ENCODE measurements at regions not wholly inside any gene's neighbourhood (a gene's known extent, or its start where the extent isn't known, plus 50 kb on each side); places are given as distances from the start of the nearest gene placed in this dataset.

DNA sequence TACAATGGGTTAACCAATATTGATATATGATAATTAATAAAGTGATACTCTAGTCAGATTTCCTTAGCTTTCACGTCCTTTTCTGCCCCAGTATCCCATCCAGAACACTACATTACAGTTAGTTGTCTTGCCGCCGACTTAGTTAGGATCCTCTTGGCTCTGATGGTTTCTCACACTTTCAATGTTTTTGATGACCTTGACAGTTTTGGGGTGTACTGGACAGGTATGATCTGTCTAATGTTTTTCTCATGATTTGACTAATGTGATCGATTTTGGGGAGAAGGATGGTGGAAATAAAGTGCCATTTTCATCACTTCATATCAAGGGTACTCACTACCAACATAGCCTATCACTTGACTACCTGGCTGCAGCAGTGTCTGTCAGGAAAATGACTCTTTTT is 245.0 kb upstream of the TMC3 start:
- TF ChIP-seq, protein P1, sequence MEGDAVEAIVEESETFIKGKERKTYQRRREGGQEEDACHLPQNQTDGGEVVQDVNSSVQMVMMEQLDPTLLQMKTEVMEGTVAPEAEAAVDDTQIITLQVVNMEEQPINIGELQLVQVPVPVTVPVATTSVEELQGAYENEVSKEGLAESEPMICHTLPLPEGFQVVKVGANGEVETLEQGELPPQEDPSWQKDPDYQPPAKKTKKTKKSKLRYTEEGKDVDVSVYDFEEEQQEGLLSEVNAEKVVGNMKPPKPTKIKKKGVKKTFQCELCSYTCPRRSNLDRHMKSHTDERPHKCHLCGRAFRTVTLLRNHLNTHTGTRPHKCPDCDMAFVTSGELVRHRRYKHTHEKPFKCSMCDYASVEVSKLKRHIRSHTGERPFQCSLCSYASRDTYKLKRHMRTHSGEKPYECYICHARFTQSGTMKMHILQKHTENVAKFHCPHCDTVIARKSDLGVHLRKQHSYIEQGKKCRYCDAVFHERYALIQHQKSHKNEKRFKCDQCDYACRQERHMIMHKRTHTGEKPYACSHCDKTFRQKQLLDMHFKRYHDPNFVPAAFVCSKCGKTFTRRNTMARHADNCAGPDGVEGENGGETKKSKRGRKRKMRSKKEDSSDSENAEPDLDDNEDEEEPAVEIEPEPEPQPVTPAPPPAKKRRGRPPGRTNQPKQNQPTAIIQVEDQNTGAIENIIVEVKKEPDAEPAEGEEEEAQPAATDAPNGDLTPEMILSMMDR (IDR thresholded peaks at IDR 0.05) = no peak
- TF ChIP-seq POLR2A (IDR thresholded peaks at IDR 0.05) = no peak
